ENCODE measurements at regions not wholly inside any gene's neighbourhood (a gene's known extent, or its start where the extent isn't known, plus 50 kb on each side); places are given as distances from the start of the nearest gene placed in this dataset.

DNA sequence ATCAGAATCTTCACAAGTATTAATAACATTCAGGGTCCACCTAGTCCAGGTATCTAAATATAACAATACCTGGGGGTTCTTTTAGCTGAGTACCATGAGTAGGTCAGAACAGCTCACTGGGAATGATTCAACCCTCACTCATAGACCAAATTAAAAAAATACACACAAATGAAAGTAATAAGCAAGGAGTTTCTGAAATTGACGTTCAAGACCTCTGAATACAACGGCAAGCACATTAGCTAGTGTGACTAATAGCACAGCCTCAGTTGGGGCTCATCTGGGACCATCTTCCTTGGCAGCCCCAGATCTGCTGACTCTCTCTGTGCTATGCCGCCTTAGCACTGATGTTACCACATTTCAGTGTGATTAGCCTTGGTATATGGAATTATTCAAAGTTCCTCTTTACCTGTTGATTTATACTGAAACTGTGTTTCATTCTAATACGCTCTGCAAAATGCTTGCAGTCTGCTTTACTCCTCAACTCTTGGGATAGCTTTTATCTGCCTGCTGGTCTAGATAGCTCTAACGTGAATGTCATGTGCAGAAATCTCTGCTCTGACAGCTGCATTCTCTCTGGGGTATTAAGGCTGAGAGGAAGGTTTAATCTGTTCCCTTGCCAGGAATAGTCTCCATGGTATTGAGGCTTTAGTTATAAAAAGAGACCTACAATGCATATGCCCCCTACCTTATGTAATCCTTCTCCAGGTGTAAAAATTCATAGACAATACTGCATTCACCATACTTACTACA is 153.3 kb downstream of the METTL4 start:
- POLR2A ChIA-PET: no interaction called here
- no peaks in the 10 kb centered on the region for H3K9me3 Mint-ChIP-seq
- DNase-seq (no peak), ATAC-seq (ENCODE audit: low read depth) (no peak)
- peaks cover 3% of the 10 kb centered on the region for H3K27me3 Mint-ChIP-seq
- no peak overlapping the region for H3K4me3 Mint-ChIP-seq
- H3K27ac Mint-ChIP-seq: no peak overlapping the region
- no peaks in the 10 kb centered on the region for H3K36me3 Mint-ChIP-seq
- H3K4me1 Mint-ChIP-seq: no peaks in the 10 kb centered on the region

DNA sequence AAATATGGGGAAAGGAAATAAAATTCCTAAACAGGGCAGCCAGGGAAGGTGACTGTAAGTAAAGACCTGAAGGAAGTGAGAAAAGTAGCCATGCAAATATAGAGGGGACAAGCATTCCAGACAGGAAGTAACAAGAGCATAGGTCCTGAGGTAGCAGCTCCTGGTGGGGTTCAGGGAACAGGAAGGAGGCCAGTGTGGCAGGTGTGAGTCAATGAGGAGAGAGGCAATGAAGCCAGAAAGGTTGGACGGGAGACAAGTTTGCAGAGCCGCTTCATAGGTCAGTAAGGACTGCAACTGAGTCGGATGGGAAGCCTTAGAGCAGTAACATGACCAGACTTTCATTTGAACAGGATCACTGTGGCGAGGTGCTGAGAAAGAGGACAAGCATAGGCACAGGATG is 150.9 kb downstream of the METTL4 start:
- POLR2A ChIA-PET: no interaction called here
- H3K4me3 Mint-ChIP-seq: no peak overlapping the region
- H3K27me3 Mint-ChIP-seq: no peaks in the 10 kb centered on the region
- no peaks in the 10 kb centered on the region for H3K9me3 Mint-ChIP-seq
- DNase-seq: no peak
- no peaks in the 10 kb centered on the region for H3K4me1 Mint-ChIP-seq
- no peaks in the 10 kb centered on the region for H3K36me3 Mint-ChIP-seq
- ATAC-seq (ENCODE audit: low read depth): no peak
- H3K27ac Mint-ChIP-seq: no peak overlapping the region

DNA sequence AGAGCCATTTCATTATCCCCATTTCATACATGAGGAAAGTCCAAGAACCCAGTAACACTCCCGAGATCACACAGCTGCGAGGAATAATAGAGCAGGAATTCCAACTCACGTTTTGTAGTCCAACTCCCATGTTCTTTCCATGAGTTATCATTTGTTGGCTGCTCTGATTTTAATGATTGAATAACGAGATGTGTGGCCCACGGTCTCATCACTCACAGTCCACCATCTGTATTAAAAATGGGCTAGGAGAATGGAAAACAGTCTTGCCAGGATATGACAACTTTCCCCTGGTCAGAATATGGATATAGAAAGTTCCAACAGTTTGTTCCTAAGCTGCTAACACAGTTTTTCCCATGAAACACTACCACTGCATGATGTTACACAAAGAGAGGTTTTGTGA is 147.5 kb downstream of the METTL4 start:
- H3K9me3 Mint-ChIP-seq: no peaks in the 10 kb centered on the region

DNA sequence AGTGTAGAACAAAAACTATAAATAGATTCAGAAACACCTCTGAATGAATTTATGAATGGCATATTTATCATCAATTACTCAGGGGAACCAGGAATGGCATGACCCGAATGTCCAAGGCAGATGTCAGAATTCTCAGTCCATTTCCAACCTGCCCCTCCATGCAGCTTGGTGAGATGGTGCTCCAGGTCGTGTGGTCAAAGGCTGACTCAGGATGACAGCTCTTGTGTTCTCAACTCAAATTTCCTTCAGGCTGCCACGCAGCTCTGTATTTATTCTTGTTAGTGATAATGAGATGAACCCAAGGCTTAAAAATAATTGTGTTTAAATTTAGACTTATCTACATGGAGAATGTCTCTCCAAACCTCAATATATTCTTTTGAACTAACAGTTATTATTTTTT is 146.9 kb downstream of the METTL4 start:
- POLR2A ChIA-PET: no interaction called here
- ATAC-seq (ENCODE audit: low read depth) (no peak), DNase-seq (no peak)
- Mint-ChIP-seq H3K9me3 (no peaks in the 10 kb centered on the region), H3K4me3 (no peak overlapping the region), H3K4me1 (no peaks in the 10 kb centered on the region), H3K36me3 (no peaks in the 10 kb centered on the region), H3K27ac (no peak overlapping the region), H3K27me3 (no peaks in the 10 kb centered on the region)

More for the DNA sequence above, 147.5 kb downstream of the METTL4 start:
- Mint-ChIP-seq H3K4me1 (no peaks in the 10 kb centered on the region), H3K4me3 (no peak overlapping the region), H3K27ac (no peak overlapping the region), H3K27me3 (no peaks in the 10 kb centered on the region), H3K36me3 (no peaks in the 10 kb centered on the region)
- POLR2A ChIA-PET: no interaction called here
- DNase-seq: no peak
- no peak for ATAC-seq (ENCODE audit: low read depth)

DNA sequence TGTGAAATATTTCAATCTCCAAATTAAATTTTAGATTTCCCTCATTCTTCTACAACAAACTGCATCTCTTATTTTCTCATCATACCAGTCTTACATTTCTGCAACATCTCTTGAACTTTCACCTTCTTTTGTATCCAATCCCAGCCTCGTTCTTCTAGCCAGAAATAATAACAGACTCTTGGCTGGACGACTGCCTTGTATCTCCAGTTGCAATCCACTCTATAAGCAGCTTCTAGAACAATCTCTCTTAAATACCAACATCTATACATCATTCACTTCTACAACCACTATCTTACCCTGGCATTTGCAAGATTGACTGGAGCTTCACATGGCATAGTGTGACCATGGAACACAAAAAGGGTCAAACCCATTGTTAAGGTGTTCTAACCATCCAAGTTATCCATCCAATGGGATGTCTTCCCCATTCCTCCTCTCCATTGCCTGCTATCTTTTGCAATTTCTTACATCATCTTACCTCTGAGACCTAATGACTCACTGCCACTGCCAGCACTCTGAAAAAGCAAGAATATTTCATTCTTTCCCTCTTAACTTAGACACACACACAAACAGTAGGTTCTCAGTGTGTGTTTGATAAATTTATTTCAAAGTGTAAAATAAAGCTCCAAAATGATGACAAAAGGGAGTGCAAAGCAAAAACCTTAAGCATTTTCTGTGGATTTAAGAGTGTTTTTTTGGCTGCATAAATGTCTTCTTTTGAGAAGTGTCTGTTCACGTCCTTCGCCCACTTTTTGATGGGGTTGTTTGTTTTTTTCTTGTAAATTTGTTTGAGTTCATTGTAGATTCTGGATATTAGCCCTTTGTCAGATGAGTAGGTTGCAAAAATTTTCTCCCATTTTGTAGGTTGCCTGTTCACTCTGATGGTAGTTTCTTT is 145.6 kb downstream of the METTL4 start:
- POLR2A ChIA-PET: no interaction called here
- no peak overlapping the region for H3K4me3 Mint-ChIP-seq
- H3K27me3 Mint-ChIP-seq: no peaks in the 10 kb centered on the region
- ATAC-seq (ENCODE audit: low read depth): no peak
- DNase-seq: no peak
- H3K4me1 Mint-ChIP-seq: no peaks in the 10 kb centered on the region
- no peak overlapping the region for H3K27ac Mint-ChIP-seq
- H3K36me3 Mint-ChIP-seq: no peaks in the 10 kb centered on the region
- peaks cover 4% of the 10 kb centered on the region for H3K9me3 Mint-ChIP-seq

DNA sequence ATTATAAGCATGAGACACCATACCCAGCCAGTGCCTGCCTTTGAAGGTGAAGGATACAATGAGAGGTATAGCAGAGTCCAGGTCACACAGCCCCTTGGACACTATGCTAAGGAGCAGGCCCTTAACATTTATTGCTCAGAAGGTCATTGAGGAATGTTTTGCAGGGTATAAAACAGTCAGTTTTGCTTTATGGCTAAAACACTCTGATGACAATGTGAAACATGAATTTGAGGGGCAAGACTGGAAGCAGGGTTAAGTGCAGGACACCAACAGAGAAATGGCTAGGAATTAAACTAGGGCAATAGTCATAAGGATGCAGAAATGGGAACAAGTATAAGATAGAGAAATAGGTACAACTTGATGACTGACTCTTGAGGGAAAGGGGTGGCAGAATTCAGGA is 141.1 kb downstream of the METTL4 start:
- no peak overlapping the region for H3K4me3 Mint-ChIP-seq

DNA sequence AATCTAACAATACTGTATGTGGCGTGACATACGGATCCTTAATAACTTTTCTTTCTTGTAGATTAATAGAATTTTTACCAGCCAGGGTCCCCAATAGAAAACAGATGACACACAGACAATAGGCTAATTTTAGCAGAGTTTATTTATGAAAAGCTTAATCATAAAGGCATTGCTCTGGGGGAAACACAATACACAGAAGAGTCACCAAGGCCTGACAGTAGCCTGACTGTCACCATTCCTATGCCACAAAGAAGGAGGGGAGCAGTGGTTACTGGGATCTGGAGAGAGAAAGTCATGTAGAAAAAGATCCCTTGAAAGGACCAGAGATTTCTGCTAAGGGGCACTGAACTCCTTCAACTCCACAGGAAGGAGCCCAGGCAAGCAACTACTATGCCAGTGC is 139.5 kb downstream of the METTL4 start:
- H3K36me3 Mint-ChIP-seq: no peaks in the 10 kb centered on the region
- no peaks in the 10 kb centered on the region for H3K4me1 Mint-ChIP-seq
- no peak overlapping the region for H3K4me3 Mint-ChIP-seq
- peaks cover 8% of the 10 kb centered on the region for H3K27me3 Mint-ChIP-seq
- no peak overlapping the region for H3K27ac Mint-ChIP-seq
- DNase-seq (no peak), ATAC-seq (ENCODE audit: low read depth) (no peak)
- peaks cover 4% of the 10 kb centered on the region for H3K9me3 Mint-ChIP-seq
- POLR2A ChIA-PET: no interaction called here

More for the DNA sequence above, 141.1 kb downstream of the METTL4 start:
- Mint-ChIP-seq H3K4me1 (no peaks in the 10 kb centered on the region), H3K36me3 (no peaks in the 10 kb centered on the region), H3K9me3 (peaks cover 4% of the 10 kb centered on the region), H3K27me3 (peaks cover 8% of the 10 kb centered on the region), H3K27ac (no peak overlapping the region)
- POLR2A ChIA-PET: no interaction called here
- no peak for DNase-seq
- no peak for ATAC-seq (ENCODE audit: low read depth)

DNA sequence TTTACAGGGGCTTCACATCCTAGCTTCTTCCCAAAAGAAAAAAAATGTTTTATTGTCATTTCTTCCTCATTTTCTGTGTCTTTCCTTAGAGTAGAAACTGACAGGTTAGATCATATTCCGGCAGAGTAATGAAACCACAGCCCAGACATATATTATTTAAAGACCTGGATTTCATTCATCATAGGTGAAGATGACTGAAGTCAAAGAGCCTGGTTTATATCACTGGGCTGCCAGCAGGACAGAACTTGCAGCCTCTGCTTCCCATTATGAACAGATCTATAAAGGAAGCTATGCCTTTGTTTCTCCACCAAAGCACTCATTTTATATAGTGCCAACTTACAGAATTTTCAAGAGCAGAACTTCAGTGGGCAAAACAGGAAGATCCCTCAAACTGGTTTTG is 137.9 kb downstream of the METTL4 start:
- no peaks in the 10 kb centered on the region for H3K36me3 Mint-ChIP-seq
- no peaks in the 10 kb centered on the region for H3K4me1 Mint-ChIP-seq
- no peak overlapping the region for H3K27ac Mint-ChIP-seq
- H3K4me3 Mint-ChIP-seq: no peak overlapping the region
- peaks cover 8% of the 10 kb centered on the region for H3K27me3 Mint-ChIP-seq
- POLR2A ChIA-PET: no interaction called here
- H3K9me3 Mint-ChIP-seq: peaks cover 4% of the 10 kb centered on the region
- ATAC-seq (ENCODE audit: low read depth) (no peak), DNase-seq (no peak)

DNA sequence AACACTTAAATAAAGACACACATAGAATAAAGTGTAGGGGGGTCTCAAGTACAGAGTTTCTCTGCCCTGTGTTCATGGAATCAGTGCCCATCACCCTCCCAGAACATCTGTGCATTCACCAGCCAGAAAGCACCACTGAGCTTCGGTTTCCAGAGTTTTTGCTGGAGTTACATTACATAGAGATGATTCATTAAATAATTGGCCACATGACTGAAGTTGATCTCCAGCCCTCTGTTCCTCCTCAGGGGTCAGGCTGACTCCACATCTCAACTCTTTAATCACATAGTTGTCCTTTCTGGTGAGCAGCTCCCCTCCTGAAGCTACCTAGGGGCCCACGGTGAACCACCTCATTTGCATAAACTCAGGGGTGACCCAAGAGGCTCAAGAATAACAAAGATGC is 129.8 kb downstream of the METTL4 start:
- Mint-ChIP-seq H3K27ac (no peak overlapping the region), H3K36me3 (no peaks in the 10 kb centered on the region), H3K27me3 (peaks cover 10% of the 10 kb centered on the region), H3K4me1 (peaks cover 3% of the 10 kb centered on the region), H3K9me3 (peaks cover 1% of the 10 kb centered on the region), H3K4me3 (no peak overlapping the region)
- POLR2A ChIA-PET: no interaction called here
- DNase-seq (no peak), ATAC-seq (ENCODE audit: low read depth) (no peak)

DNA sequence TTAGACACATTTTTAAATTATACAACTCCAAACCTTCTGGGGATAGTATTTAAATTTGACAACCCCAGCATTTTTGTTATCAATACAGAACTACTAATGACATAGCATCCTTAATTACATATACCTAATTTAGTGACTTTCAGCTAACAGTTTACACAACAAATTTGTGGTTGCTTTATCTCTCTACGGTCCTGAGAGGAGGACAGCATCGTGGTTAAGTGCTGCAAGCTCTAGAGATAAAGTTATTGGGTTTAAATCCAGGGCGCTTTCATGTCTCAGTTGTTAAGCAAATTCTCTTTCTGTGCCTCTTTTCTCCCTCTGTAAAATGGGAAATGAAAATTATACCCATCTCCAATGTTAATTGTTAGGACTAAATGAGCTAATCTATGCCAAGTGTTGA is 129.3 kb downstream of the METTL4 start:
- no peaks in the 10 kb centered on the region for H3K36me3 Mint-ChIP-seq
- DNase-seq (no peak), ATAC-seq (ENCODE audit: low read depth) (no peak)
- H3K27ac Mint-ChIP-seq: no peak overlapping the region
- H3K27me3 Mint-ChIP-seq: peaks cover 10% of the 10 kb centered on the region
- H3K4me1 Mint-ChIP-seq: peaks cover 3% of the 10 kb centered on the region
- no peak overlapping the region for H3K4me3 Mint-ChIP-seq
- H3K9me3 Mint-ChIP-seq: peaks cover 1% of the 10 kb centered on the region
- POLR2A ChIA-PET: no interaction called here

DNA sequence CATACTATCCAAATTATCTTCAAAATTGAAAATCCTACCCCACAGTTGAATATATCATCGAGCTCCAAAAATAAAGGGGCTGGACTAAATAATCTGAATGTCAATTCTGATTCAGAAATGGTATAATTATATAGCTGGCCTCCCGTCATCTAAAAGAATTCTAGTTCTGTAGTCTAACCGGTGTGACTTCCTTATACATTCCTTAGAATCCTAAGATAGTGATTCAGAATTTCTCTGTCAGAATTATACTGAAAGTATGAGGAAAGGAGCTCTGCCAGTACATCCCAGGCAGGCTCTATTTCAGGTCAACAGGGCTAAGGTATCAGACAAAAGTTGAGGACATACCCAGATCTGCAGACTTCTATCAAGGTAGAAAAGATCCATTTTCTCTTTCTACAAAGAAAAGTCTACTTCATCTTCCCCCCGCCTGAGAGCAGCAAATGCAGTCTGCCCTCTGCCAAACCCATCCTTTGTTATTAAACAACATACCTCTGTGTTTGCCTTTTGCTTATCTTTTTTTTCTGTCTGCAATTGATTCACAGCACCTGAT is 128.5 kb downstream of the METTL4 start:
- no peak overlapping the region for H3K27ac Mint-ChIP-seq

DNA sequence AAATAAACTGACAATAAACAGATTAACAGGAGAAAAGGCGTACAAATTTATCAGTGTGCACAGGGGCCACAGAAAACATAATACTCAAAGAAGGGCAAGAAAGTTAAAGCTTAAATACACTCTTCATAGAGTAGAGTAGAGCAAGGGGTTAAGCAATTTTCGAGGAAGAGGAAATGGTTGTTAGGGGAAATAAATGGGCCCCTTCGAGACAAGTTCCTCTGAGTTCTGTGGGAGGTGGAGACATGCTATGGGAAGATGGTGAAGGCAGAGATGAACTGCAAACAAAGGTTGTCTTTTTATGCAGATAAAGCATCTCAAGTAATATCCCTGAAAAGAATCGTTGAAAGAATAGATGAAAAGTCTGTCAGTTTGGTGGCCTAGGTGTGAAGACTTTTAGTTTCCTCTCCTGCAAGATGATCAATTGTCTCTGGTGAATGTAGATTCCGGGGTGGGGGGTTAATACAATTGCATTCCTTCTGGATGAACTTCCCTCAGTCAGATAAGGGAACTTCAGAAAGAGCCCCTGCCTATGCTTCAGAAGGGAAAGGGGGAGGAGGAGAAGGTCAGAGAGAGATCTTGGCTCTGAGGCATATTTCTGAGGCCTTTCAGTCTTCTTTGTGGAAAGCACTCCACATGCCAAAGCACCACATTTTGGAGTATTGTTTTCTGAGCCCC is 127.0 kb downstream of the METTL4 start:
- DNase-seq (no peak), ATAC-seq (ENCODE audit: low read depth) (no peak)
- Mint-ChIP-seq H3K4me3 (no peak overlapping the region), H3K9me3 (peaks cover 1% of the 10 kb centered on the region), H3K4me1 (peaks cover 3% of the 10 kb centered on the region), H3K27me3 (peaks cover 6% of the 10 kb centered on the region), H3K36me3 (no peaks in the 10 kb centered on the region), H3K27ac (no peak overlapping the region)
- POLR2A ChIA-PET: no interaction called here

More for the DNA sequence above, 128.5 kb downstream of the METTL4 start:
- Mint-ChIP-seq H3K4me1 (peaks cover 3% of the 10 kb centered on the region), H3K27me3 (peaks cover 10% of the 10 kb centered on the region), H3K4me3 (no peak overlapping the region), H3K9me3 (peaks cover 1% of the 10 kb centered on the region), H3K36me3 (no peaks in the 10 kb centered on the region)
- no peak for ATAC-seq (ENCODE audit: low read depth)
- DNase-seq: no peak
- POLR2A ChIA-PET: no interaction called here

DNA sequence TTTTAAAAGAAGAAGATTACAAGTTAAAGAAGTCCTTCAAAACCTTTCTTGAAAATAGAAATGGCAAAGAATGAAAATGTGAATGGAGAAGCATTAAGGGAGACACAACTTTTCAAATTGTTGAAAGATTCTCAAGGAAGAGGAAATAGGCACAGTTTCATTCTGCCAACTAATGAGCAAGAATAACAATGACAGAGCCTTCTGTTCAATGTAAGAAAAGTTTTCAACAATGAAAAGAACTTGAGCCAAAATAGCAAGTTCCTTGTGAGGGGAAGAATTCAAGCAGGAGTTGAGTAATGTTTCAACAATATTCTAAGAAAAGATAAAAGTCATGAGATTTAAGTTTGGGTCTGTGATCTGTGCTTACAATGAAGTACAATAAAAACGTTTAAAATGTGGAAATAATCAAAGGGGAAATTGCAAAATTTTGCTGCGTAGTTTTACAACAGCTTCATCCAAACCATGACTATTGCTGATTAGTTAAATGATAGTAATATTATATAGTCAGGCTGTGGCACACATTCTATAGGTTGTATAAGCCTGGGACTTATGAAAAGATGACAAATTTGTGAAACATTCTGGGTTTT is 122.6 kb downstream of the METTL4 start:
- Mint-ChIP-seq H3K36me3 (no peaks in the 10 kb centered on the region), H3K27me3 (no peaks in the 10 kb centered on the region), H3K9me3 (peaks cover 1% of the 10 kb centered on the region), H3K27ac (no peak overlapping the region), H3K4me3 (no peak overlapping the region), H3K4me1 (peaks cover 3% of the 10 kb centered on the region)
- ATAC-seq (ENCODE audit: low read depth): no peak
- POLR2A ChIA-PET: no interaction called here
- DNase-seq: no peak

All from activated naive CD8-positive, alpha-beta T cell treated with anti-CD3 and anti-CD28 coated beads, Interleukin-2, amount 10 ng/mL, durations not matched to agents 7 days and 5 days (primary cell).